ENCODE measurements at regions not wholly inside any gene's neighbourhood (a gene's known extent, or its start where the extent isn't known, plus 50 kb on each side); places are given as distances from the start of the nearest gene placed in this dataset.

GRCh38 chr18:60943297-60943696, 389.9 kb upstream of the CDH20 start (continued):
- no peak for TF ChIP-seq CHD7 (IDR thresholded peaks at IDR 0.05; ENCODE audit: insufficient replicate concordance, low read length)
- TF ChIP-seq SRF (IDR thresholded peaks at IDR 0.05; ENCODE audit: low read depth, low read length): no peak
- TF ChIP-seq GABPA (IDR thresholded peaks at IDR 0.05; ENCODE audit: borderline replicate concordance, insufficient read depth, low read length): no peak
- no peak for TF ChIP-seq SIRT6 (IDR thresholded peaks at IDR 0.05; ENCODE audit: low read length)
- no peak for TF ChIP-seq RAD21 (IDR thresholded peaks at IDR 0.05 in 1 of 2, conservative IDR thresholded peaks at IDR 0.05 in 1 of 2; ENCODE audit: low read depth in 2 of 2, low read length in 2 of 2)
- no peak for TF ChIP-seq RFX5 (IDR thresholded peaks at IDR 0.05; ENCODE audit: borderline replicate concordance, low read depth, low read length)
- no peak for TF ChIP-seq HDAC6 (IDR thresholded peaks at IDR 0.05; ENCODE audit: low read depth, low read length)
- no peak for TF ChIP-seq ZNF274 (IDR thresholded peaks at IDR 0.05; ENCODE audit: borderline replicate concordance, extremely low read depth, low read length)
- no peak for TF ChIP-seq KDM5A (IDR thresholded peaks at IDR 0.05; ENCODE audit: low read length)

All from H1 (cell line).